Fibroblast of gingiva (primary cell): ENCODE measurements at regions not wholly inside any gene's neighbourhood (a gene's known extent, or its start where the extent isn't known, plus 50 kb on each side); places are given as distances from the start of the nearest gene placed in this dataset.
"Not testable (repeated sequence)": the region's sequence is repeated elsewhere in the genome, so short reads cannot be mapped to it uniquely, and the experiment has no call there.

Source experiments
- DNase-seq: peaks from one replicate; pipeline ENCODE4 v3.0.0-alpha.2; 2011; ENCODE audit warnings: low read depth

DNA sequence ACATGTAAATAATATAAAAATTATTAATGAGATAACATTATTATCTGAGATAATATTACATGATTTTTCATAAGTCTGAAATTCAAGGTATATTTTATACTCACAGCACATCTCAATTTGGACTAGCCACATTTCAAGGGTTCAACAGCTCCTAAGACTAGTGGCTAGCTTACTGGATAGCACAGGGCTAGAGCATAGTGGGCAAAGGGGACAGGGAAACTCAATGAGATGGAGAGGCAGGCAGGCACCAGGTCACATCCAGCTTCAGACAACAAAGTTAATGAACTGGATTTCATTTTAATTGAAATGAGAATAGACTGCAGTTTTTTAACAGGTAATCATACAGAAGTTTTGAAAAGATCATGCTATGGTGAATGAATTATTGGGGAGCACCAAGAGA lies 137.4 kb downstream of the NBPF8 start:
- DNase-seq, result not testable (repeated sequence)

DNA sequence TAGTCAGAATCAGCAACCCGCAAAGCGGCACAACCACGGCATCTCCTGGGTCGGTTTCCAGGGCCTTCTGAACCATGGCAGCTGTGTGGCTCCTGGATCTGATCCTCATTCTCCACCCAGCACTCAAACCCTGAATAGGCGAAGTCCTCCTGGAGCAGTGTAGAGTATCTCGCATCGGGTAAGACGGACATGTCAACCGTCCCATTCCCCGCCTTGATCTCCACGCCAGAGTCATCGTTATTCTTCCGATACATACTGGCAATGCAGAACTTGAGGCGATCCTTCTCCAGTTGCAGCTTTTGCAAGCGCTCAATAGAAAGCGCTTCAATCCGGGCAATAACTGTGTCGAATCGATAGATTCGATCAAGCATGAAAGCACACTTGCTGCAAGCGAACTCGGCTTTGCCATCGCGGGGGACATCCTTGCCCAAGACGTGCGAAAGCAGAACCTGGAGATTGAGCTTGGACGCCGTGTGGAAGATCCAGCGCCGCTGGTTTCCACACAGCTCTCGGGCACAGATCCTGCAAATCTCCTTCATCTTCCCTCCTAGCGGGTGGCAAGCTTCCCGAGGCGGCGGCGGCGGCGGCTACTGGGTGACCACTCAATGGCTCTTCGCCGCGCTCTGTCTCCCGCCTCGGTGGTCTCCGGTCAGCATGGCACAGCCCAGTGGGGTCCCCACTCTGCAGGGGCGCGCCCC lies 142.9 kb downstream of the NBPF8 start:
- DNase-seq, result not testable (repeated sequence)

DNA sequence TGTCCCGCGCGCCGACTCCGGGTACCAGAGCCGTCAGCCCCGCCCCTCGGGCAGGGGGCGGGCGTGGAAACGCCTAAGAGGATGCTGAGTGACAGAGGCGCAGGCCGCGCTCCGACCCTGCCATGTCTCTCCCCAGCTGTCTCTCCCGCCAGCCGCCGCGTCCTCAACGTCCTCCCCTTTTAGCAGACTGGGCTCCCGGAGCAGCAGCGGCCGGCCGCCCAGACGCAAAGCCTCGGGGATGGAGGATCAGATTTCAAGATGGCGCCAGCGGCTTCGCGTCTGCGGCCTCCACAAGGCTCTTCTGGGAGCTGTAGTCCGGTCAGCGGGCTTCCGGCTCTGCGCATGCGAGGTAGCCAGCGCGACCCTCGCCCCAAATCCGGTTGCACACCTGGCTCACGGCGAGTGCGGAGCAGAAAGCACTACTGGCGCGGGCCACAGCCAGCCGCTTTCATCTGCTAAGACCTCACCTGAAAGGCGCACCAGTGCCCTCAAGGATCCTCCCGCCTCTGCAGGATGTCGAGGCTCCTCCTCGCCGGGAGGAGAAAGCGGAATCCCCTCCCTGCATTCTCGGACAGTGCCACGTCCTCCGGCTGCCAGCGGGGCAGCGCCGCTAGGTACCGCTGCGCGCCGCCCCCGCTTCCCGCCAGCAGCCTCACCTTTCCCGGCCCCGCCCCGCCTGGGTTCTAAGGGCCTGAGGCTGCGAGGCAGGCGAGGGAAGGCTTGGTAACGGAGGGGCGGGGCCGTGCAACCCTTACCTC lies 143.6 kb downstream of the NBPF8 start:
- peak; percentile 73 for DNase-seq

DNA sequence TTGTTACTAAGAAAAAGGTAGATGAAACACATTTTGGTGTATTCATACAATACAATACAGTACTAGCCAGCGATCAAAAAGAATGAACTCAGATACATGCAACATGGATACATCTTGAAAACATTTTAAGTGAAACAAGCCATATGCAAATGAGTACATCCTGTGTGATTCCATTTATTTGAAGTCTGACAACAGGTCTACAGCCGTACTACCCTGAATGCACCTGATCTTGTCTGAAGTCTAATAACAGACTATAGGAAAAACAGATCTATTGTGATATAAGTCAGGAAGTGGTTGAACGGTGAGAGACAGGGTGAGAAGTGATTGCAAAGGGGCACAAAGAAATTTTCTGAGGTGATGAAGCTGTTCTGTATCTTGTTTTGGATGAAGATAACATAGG lies 146.9 kb downstream of the NBPF8 start:
- not testable (repeated sequence) for DNase-seq

DNA sequence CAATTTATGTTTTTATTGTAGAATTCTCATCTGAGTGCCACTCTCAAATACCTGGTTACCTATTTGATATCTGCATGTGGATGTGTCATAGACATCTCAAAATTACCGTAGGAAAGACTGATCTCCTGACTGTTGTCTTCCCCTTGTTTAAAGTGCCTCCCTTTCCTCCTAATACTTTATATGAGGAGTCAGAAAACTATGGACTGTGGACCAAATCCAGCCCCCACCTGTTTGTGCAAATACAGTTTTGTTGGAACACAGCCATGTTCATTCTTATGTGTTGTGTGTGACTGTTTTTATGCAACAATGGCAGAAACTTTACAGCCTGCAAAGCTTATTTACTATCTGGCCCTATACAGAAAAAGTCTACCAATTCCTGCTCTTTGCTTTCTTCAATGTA lies 150.6 kb downstream of the NBPF8 start:
- DNase-seq, result not testable (repeated sequence)

DNA sequence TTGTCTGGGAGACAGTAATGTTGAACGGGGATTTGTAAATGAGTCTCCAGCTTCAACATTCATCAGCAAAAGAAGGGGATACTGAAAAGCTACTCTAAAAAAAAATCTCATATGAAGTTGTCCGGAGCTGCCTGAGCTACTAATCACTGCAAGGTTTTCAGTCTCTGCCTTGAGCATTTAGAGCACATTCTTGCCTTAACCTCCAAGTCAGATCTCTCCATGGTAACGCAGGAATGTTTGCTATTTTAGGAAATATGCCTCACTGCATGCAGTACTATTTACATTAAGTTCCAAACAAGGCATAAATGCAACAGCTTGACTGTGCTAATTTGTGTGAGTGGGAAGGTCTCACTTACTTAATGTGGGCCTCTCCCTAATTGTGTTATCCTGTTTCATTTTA lies 152.8 kb downstream of the NBPF8 start:
- not testable (repeated sequence) for DNase-seq

DNA sequence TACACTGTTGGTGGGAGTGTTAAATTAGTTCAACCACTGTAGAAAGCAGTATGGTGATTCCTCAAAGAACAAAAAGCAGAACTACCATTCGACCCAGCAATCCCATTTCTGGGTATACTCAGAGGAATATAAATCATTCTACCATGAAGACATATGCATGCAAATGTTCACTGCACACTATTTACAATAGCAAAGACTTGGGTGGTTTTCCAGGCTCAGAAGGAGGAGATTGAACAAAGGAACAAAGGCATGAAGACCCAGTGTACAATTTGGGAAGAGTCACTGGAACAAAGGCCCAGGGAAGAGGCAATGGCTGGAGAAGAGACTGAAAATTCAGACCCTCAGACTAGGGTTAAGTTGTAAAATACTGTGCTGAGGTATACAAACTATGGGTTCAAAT lies 148.5 kb upstream of the NBPF26 start:
- not testable (repeated sequence) for DNase-seq

DNA sequence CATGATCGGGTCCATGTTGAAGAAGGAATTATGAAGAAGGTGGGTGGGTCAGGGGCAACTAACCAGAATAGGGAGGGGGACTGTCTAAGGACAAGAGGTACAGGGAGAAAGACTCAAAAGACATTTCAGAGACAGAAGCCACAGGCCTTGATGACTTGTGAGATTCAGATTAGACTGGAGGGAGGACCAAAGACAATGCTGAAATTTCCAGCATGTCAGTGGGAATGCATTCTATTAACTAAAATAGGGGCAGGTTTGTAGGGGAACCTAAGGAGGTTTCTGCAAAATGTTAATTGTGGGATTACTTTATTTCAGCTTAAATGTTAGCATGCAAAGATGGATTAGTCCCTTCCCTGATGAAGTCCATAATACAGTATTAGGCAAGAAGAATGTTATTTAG lies 141.6 kb upstream of the NBPF26 start:
- not testable (repeated sequence) for DNase-seq

DNA sequence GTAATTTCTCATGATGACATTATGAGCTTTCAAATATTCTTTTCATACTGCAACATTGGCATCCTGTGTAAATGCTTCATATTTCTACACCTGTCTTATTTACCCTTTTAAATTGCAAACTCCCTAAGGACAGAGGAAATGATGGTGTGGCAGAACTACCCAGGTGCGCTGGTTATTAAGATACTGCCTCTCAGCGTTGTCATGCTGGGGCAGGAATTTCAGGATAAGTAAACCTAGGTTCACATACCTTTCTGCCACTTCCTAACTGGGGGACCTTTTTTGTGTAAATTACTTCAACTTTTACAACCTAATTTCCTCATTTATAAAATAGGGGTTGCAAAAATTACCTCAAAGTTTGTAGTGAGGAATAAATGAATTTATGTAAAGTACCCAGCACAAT lies 137.7 kb upstream of the NBPF26 start:
- DNase-seq, result not testable (repeated sequence)

DNA sequence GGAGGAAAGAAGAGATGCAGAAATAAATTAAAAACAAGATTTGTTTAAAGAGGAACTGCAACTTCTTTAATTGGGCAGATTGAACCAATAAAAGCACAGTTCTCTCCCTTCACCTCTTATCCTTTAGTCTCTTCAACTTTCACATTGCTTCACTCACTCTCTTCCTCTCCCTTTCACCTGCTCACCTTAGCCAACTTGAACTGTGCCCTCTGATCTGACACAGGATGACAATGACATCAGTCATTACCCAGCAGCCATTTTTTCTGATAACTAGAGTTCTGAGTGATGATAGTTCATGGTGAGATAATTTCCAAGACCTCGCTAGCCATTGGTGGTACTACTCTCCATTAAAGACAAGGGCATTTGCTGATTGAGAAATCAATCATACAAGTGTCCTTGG lies 134.9 kb upstream of the NBPF26 start:
- DNase-seq, result not testable (repeated sequence)

DNA sequence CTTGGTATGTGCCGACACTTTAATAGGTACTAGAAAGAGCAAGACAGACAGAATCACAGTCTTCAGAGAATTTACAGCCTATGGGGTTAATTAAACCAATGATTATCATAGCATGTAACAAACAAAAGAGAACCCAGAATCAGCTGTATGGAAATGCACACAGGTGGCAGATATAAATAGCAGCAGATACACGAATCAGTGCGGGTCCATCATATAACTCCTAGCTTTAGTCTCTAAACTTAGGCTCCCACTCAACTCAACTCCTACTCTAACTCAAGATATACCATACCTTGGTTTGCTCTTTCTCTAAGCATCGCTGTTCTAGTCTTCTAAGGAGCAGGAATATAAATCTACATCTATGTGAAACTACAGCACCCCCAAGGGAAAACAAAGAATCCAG lies 132.0 kb upstream of the NBPF26 start:
- DNase-seq, result not testable (repeated sequence)

DNA sequence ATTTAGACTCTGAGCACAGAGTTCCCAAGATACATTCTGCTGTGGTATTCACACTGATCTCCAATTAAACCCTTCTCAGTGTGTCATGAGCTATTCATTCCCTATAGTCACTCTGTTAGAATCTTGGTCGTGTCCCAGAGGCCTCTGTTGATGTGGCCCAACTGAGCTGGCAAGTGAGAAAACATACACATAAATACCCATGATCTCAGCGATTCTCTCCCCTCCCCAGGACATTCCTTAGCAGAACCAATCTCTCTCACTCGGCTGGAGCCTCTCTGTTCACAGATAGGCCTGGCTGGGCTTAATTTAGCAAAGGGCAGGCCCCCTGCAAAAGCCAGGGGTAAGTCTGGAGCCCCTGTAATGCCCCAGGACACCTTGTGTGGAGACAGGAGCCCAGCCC lies 130.8 kb upstream of the NBPF26 start:
- not testable (repeated sequence) for DNase-seq

DNA sequence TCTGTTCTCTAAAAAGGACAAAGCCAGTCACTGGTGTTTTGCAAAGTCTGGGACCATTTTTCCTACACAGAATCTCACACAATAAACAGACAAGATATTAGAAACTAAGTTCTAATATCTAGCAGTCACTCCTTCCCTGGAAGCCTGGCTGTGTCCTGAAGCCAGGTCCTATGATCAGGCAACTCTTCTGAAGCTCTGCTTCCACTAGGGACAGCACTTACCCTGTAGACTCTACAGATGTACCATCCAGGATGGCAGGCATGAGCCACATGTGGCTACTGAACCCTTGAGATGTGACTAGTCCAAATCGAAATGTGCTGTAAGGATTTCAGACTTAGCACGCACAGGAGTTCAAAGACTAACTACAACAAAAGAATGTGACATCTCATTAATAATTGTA lies 130.1 kb upstream of the NBPF26 start:
- not testable (repeated sequence) for DNase-seq

DNA sequence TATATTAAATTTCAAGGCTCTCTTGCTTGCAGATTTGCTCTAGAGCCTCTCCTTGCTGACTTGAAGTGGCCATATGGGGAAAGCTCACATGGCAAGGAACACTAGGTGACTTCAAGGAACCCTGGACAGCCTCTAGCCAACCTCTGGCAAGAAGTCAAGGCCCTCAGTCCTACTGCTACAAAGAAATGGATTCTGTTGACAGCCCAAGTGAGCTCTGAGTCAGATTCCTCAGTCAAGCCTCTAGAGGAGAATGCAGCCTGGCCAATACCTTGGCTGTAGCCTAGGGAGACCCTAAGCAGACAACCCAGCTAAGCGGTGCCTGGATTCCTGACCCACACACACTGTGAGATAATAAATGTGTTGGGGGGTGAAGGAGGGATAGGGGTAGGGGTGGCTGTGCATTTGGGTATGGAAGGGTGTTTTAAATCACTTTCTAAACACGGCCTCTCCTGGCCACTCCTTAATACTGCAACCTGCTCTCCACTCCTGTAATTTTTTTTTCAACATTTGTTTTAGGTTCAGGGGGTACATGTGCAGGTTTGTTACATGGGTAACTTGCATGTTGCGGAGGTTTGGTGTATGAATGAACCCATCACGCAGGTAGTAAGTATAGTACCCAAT lies 125.3 kb upstream of the NBPF26 start:
- not testable (repeated sequence) for DNase-seq

DNA sequence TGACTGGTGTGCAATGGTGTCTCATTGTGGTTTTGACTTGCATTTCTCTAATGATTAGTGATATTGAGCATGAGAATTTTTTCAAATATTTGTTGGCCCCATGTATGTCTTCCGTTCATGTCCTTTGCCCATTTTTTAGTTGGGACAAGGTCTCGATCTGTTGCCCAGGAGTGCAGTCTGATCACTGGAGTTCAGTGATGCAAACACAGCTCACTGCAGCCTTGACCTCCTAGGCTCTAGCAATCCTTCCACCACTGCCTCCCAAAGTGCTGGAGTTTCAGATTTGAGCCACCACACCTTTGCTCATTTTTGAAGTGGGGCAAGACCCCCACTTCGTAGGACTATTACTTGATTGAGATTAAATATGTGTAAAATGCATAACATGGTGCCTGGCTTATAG lies 124.2 kb upstream of the NBPF26 start:
- not testable (repeated sequence) for DNase-seq

DNA sequence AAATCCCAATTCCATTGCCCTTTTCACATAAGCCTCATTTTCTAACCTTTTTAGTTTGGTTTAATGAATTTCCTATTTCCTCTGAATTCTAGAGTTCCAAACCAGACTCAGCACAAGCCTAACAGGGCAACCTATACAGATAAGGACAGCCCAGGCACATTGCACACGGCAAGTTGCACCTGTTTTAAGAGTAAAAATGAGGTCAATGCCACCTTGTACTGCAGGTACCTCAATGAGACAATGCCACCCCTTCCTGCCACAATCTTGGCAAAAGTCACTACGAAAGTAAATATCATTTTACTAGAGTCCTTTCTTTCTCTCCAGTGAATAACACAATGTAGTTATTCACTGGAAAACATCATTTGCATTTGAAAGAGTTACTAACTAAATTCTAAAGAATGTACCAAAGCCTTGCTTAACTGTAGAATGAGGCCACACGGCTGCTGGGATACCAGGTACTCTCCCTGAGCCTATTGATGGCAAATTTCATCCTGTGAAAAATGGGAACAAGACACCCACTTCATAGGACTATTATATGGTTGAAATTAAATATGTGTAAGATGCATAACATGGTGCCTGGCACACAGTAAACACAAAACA lies 123.2 kb upstream of the NBPF26 start:
- not testable (repeated sequence) for DNase-seq

DNA sequence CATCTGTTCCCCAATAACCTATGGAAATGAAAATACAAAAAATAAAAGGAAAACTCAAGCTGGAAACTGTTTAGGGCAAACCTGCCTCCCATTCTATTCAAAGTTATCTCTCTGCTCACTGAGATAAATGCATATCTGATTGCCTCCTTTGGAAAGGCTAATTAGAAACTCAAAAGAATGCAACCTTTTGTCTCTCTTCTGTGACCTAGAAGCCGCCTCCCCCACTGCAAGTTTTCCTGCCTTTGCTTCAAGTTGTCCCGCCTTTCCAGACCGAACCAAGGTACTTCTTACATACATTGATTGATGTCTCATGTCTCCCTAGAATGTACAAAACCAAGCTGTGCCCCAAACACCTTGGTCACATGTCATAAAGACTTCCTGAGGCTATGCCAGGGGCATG lies 115.9 kb upstream of the NBPF26 start:
- DNase-seq, result not testable (repeated sequence)

DNA sequence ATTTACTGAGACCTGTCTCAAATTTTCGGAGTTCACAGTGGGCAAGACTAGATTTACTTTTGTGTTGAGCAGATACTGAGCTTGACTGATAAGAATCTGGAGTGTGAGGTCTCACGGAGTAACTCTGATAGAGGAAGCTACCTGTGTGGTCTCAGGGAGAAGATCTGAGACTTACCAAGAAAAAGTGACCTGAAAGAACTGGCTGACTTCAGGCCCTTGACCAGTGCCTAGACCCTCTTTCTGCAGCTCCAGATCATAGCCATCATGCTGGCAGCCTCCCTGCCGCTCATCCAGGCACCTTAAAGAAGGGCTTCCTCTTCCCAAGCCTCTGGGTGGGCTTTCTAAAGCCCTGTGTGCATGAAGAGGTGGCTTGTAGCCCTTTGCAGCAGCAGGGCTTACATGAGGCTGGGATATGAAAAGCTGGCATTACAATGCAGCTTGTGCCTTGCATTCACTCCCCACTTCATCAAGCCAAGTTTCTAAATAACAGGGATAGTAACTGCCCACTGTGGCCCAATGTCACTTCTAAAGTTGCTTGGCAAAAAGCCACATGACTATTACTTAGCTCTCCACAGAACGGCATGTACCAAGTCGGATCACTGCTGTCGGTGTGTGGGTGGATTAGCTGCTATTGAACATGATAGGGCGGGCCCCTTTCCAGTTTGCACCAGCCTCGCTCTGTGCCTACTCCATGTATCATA lies 115.3 kb upstream of the NBPF26 start:
- not testable (repeated sequence) for DNase-seq

DNA sequence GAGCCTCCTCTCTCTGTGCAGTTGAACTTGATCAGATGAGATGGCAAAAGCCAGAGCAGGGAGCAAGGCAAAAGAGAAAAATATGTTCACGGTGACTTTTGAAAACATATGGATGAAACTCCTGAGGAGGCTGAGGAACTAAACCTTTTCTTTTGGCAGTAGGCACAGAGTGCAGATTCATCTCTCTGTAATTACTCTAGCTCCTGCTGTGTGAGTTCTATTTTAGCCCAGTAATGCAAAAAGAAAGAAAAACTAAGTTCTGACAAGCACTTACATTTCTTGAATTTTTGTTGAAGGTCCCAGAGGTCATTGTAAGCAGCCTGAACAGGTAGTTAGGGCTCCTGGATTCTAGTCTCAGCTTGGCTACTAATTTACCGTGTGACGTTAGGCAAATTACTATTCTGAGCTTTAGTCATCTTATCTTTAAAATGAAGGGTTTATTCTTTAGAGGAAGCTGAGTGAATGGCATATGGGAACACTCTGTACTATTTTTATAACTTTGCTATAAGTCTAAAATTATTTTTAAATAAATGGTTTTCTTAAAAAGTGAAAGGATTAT lies 114.7 kb upstream of the NBPF26 start:
- not testable (repeated sequence) for DNase-seq

DNA sequence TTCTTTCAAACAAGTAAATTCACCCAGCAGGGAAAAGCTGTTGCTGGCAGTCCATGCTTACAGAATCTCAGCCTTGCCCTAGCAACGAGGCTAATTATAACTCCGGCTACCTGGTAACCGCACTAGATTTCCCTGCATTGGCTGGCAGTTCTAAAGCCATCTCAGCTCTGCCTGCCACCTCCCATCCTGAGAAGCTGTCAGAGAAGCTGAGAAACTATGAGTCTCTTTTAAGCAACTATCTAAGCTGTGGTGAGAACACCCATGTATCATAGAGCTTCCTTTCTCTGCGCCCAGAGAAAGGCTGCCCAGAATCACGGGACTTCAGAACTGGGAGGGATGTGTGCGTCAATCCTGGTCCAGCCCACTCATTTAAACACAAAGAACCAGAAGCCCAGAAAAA lies 113.9 kb upstream of the NBPF26 start:
- not testable (repeated sequence) for DNase-seq

DNA sequence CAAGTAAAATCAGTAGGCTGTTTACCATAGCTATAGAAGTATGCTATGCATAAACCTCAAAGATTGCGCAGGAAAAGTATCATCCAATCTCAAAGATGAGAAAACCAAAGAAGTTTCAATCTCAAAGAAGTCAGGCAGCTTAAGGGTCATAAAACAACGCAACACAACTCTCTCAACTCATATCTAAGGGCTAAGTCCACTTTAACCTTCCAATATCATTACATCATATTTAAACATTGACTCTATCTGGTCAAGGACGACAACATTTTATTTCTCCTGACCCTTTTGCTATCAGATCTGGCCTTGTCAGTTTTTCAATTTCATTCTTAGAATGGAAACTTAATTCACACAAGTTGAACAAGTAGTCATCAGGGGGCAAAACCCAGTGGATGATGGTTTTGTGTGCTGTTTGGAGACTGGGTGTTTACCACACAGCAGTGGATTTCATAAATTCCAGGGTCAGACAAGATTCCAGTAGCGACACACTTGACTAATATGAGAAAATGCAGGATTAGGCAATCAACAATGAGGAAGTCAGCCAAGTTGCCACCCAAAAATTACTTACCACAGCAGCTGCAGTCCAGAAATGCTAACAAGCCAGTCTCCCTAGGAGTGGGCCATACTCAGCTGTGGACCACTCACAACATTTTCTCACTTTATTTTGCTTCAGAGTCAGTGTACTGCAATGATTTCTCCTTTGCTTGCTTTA lies 108.7 kb upstream of the NBPF26 start:
- not testable (repeated sequence) for DNase-seq
